Kidney epithelial cell (primary cell): ENCODE measurements at regions not wholly inside any gene's neighbourhood (a gene's known extent, or its start where the extent isn't known, plus 50 kb on each side); places are given as distances from the start of the nearest gene placed in this dataset.

Source experiments
- DNase-seq: peaks from one replicate; pipeline ENCODE4 v3.0.0-alpha.2; 2010; ENCODE audit warnings: low read depth
- H3K27me3 ChIP-seq: 2 replicates; pipeline ENCODE4 v1.6.0; 2011; ENCODE audit warnings: low read length; ENCODE audit not compliant: control insufficient read depth, insufficient read depth
- H3K36me3 ChIP-seq: 2 replicates; pipeline ENCODE4 v1.5.1; 2011; ENCODE audit warnings: low read length; ENCODE audit not compliant: control insufficient read depth, insufficient read depth
- H3K4me3 ChIP-seq: 2 replicates; pipeline ENCODE4 v1.5.1; 2011; ENCODE audit warnings: low read depth, mild to moderate bottlenecking, control low read depth, low read length
- TF ChIP-seq, protein P1 (sequence below): IDR thresholded peaks from 2 replicates; pipeline ENCODE4 v1.5.1; 2011; ENCODE audit warnings: mild to moderate bottlenecking, moderate library complexity, low read length, control low read depth, inconsistent platforms; ENCODE audit not compliant: insufficient read depth, poor library complexity, severe bottlenecking

DNA sequence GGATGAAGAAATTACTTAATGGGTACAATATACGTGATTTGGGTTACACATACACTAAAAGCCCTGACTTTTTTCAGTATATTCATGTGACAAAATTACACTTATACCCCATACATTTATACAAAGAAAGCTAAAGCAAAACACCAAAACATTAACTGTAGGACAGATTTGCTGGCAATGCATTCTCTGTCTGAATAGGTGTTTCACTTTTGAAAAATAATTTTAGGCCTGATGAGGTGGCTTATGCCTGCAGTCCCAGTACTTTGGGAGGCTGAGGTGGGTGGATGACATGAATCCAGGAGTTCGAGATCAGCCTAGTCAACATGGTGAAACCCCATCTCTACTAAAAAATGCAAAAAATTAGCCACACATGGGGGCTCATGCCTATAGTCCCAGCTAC is 301.5 kb upstream of the FAM98A start:
- H3K27me3 ChIP-seq = no peaks in the 10 kb centered on the region
- no peaks in the 10 kb centered on the region for H3K36me3 ChIP-seq
- H3K4me3 ChIP-seq = no peak overlapping the region
- DNase-seq = no peak
- TF ChIP-seq, protein P1, sequence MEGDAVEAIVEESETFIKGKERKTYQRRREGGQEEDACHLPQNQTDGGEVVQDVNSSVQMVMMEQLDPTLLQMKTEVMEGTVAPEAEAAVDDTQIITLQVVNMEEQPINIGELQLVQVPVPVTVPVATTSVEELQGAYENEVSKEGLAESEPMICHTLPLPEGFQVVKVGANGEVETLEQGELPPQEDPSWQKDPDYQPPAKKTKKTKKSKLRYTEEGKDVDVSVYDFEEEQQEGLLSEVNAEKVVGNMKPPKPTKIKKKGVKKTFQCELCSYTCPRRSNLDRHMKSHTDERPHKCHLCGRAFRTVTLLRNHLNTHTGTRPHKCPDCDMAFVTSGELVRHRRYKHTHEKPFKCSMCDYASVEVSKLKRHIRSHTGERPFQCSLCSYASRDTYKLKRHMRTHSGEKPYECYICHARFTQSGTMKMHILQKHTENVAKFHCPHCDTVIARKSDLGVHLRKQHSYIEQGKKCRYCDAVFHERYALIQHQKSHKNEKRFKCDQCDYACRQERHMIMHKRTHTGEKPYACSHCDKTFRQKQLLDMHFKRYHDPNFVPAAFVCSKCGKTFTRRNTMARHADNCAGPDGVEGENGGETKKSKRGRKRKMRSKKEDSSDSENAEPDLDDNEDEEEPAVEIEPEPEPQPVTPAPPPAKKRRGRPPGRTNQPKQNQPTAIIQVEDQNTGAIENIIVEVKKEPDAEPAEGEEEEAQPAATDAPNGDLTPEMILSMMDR = no peak

DNA sequence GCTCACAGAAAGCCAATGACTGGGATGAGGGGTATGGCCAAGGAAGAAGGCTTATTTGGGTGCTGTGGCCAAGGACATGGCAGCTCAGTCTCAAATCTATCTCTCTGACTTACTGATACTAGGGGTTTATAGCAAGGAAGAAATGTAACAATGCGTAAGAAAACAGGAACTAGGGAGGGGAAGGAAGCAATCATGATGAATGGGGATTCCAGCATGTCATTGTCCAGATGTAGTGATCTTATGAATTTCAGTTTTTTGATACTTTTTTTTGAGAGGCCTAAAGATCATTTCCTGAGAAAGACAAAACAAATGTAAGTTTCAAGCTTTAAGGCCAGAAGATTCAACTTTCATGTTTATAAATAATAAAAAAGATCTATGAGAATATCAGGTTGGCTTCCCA is 298.6 kb upstream of the FAM98A start:
- Histone ChIP-seq H3K27me3 (no peaks in the 10 kb centered on the region), H3K36me3 (no peaks in the 10 kb centered on the region), H3K4me3 (no peak overlapping the region)
- DNase-seq = no peak
- TF ChIP-seq, protein P1 = no peak

DNA sequence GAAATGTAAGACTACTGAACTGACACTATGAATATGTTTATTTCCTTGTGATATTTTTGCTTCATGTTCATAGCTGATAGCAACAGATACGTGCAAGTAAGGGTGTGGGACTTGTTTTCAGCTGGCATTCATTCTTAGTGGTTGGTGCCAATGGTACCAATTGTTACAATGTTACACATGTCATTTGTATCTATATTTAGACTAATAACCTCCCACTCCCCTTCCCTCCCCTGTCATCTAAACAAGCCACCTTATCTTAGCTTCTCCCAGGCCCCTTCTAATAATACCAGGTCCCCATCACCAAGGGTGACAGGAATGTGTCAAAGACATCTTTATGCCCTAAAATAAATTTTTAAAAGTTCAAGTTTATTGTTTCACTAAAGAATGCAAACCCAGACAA is 294.7 kb upstream of the FAM98A start:
- TF ChIP-seq, protein P1 = no peak
- H3K36me3 ChIP-seq = no peaks in the 10 kb centered on the region
- H3K27me3 ChIP-seq = no peaks in the 10 kb centered on the region
- H3K4me3 ChIP-seq = no peak overlapping the region
- no peak for DNase-seq

DNA sequence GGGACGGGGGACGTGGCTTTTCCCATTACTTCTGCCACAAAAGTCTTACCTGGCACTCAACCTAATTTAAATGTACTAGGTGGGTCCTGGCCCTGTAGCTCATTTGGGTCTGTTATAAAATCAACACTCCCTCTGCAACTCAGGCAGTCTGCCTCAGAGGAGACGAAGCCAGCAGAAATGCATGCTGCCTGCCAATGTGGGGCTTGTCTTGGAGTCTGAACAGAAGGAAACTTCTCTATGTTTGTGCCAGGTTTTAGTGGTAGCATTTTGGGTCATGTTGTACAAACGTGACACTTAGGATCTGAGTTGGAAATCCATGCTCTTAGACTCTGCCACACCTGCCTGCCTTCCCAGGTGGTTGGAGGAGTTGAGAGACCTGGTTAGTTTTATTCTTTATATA is 292.5 kb upstream of the FAM98A start:
- no peaks in the 10 kb centered on the region for H3K36me3 ChIP-seq
- TF ChIP-seq, protein P1 = no peak

DNA sequence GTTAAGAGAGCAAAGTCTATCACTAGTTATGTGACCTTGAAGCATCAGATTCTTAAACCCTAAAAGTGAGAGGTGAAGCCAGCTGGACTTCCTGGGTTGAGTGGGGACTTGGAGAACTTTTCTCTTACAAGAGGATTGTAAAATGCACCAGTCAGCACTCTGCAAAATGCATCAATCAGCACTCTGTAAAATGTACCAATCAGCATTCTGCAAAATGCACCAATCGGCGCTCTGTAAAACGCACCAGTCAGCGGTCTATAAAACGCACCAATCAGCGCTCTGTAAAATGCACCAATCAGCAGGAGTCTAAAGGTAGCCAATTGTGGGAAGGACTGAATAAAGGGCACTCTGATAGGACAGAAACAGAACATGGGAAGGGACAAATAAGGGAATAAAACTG is 291.6 kb upstream of the FAM98A start:
- H3K36me3 ChIP-seq = no peaks in the 10 kb centered on the region
- no peak for DNase-seq
- TF ChIP-seq, protein P1 = no peak

More for the DNA sequence above, 292.5 kb upstream of the FAM98A start:
- Histone ChIP-seq H3K27me3 (no peaks in the 10 kb centered on the region), H3K4me3 (no peak overlapping the region)
- no peak for DNase-seq

DNA sequence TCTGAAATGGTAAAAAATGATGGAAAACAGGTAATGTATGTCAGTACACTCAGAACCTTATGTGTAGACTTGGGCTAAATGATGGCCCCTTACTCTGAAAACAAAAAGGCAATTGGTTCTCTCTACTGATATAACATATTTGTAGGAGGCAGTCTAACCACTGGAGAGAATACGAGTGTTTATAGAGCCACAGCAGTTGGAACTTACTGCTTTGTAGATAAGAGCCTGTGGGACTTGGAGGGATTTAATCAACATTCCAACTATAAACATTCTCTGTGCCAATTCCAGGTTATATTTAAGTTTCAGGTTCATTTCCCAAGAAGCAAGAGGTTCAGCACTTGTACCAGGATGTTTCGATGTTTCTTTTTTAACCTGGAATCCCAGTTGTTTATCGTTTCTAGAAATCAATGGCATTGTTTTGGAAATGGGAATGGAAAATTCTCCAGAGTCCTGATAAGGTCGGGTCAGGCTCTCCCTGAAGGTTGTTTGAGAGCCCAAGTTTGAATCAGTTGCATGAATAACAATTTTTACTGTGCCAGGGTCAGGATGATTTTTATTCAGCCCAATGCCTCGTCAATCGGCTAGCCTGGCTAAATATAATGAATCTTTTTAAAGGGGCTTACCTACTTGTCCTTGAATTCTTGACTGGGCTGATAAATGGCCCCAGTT is 278.4 kb upstream of the FAM98A start:
- TF ChIP-seq, protein P1 = no peak
- Histone ChIP-seq H3K27me3 (no peaks in the 10 kb centered on the region), H3K36me3 (no peaks in the 10 kb centered on the region), H3K4me3 (no peak overlapping the region)
- DNase-seq = no peak

More for the DNA sequence above, 291.6 kb upstream of the FAM98A start:
- H3K4me3 ChIP-seq = no peak overlapping the region
- no peaks in the 10 kb centered on the region for H3K27me3 ChIP-seq
